Stimulated activated effector memory CD8-positive, alpha-beta T cell treated with anti-CD3 and anti-CD28 coated beads, Interleukin-12 subunit alpha, Interleukin-12 subunit beta, amount 100 ng/mL, for 72 hours (primary cell): ENCODE measurements at regions not wholly inside any gene's neighbourhood (a gene's known extent, or its start where the extent isn't known, plus 50 kb on each side); places are given as distances from the start of the nearest gene placed in this dataset.

ENCODE experiments used
- ATAC-seq: fragments of 150-1000 bp; cut with Tn5 transposase; 2 replicates; pipeline ENCODE4 v1.10.0; 2021
- DNase-seq, 2 donors: peaks; one replicate each; pipeline ENCODE4 v3.0.0; 2021 to 2022; ENCODE audit warnings: low spot score in 2 of 2
- H3K27ac Mint-ChIP-seq: one replicate; pipeline ENCODE4 v1.8.0; 2022; ENCODE audit warnings: mild to moderate bottlenecking, mixed read lengths
- H3K36me3 Mint-ChIP-seq: one replicate; pipeline ENCODE4 v1.8.0; 2022; ENCODE audit warnings: mild to moderate bottlenecking, mixed read lengths
- H3K4me1 Mint-ChIP-seq: one replicate; pipeline ENCODE4 v1.8.0; 2022; ENCODE audit warnings: mixed read lengths
- H3K4me3 Mint-ChIP-seq: one replicate; pipeline ENCODE4 v1.8.0; 2022; ENCODE audit warnings: mild to moderate bottlenecking, mixed read lengths
- H3K9me3 Mint-ChIP-seq: one replicate; pipeline ENCODE4 v1.8.0; 2022; ENCODE audit warnings: mixed read lengths

GRCh38 chr9:96052686-96053085 lies 177.2 kb downstream of the ERCC6L2 start:
- H3K4me3 Mint-ChIP-seq, result no peak overlapping the region
- DNase-seq, result no peak
- no peaks in the 10 kb centered on the region for H3K9me3 Mint-ChIP-seq
- ATAC-seq, result no peak
- peaks cover 17% of the 10 kb centered on the region for H3K4me1 Mint-ChIP-seq
- no peaks in the 10 kb centered on the region for H3K36me3 Mint-ChIP-seq
- no peak overlapping the region for H3K27ac Mint-ChIP-seq

- Mint-ChIP-seq H3K36me3 (no peaks in the 10 kb centered on the region), H3K4me3 (no peak overlapping the region), H3K27ac (peak overlapping the region; percentile 49), H3K9me3 (no peaks in the 10 kb centered on the region), H3K4me1 (peaks cover 5% of the 10 kb centered on the region)
- no peak for ATAC-seq
- DNase-seq, result no peak
Measured at GRCh38 chr9:96051423-96051822, 175.9 kb downstream of the ERCC6L2 start.

GRCh38 chr9:96050861-96051155 lies 175.3 kb downstream of the ERCC6L2 start:
- ATAC-seq, result no peak
- Mint-ChIP-seq H3K36me3 (no peaks in the 10 kb centered on the region), H3K4me3 (no peak overlapping the region), H3K9me3 (no peaks in the 10 kb centered on the region), H3K27ac (peak overlapping the region; percentile 49), H3K4me1 (no peaks in the 10 kb centered on the region)
- DNase-seq, result no peak

GRCh38 chr9:96050048-96050860 lies 174.8 kb downstream of the ERCC6L2 start:
- DNase-seq (no peak), ATAC-seq (no peak)
- Mint-ChIP-seq H3K4me1 (no peaks in the 10 kb centered on the region), H3K36me3 (no peaks in the 10 kb centered on the region), H3K9me3 (no peaks in the 10 kb centered on the region), H3K27ac (peak overlapping the region; percentile 49), H3K4me3 (no peak overlapping the region)

GRCh38 chr9:96048956-96049831 lies 173.7 kb downstream of the ERCC6L2 start:
- peak overlapping the region; percentile 49 for H3K27ac Mint-ChIP-seq
- ATAC-seq (no peak), DNase-seq (no peak)
- H3K9me3 Mint-ChIP-seq, result no peaks in the 10 kb centered on the region
- H3K4me3 Mint-ChIP-seq, result no peak overlapping the region
- H3K4me1 Mint-ChIP-seq, result no peaks in the 10 kb centered on the region
- H3K36me3 Mint-ChIP-seq, result no peaks in the 10 kb centered on the region

GRCh38 chr9:96048104-96048955 lies 172.8 kb downstream of the ERCC6L2 start:
- Mint-ChIP-seq H3K27ac (peak overlapping the region; percentile 60), H3K36me3 (no peaks in the 10 kb centered on the region), H3K4me1 (no peaks in the 10 kb centered on the region), H3K9me3 (no peaks in the 10 kb centered on the region), H3K4me3 (peak overlapping the region; percentile 27)
- DNase-seq (no peak), ATAC-seq (peak; percentile 57)

- H3K27ac Mint-ChIP-seq, result peak overlapping the region; percentile 60
- no peak for DNase-seq
- peak overlapping the region; percentile 27 for H3K4me3 Mint-ChIP-seq
- ATAC-seq, result peak; percentile 8
- no peaks in the 10 kb centered on the region for H3K4me1 Mint-ChIP-seq
- no peaks in the 10 kb centered on the region for H3K36me3 Mint-ChIP-seq
- H3K9me3 Mint-ChIP-seq, result no peaks in the 10 kb centered on the region
Measured at GRCh38 chr9:96047741-96048103, 172.2 kb downstream of the ERCC6L2 start.

- Mint-ChIP-seq H3K36me3 (no peaks in the 10 kb centered on the region), H3K4me1 (no peaks in the 10 kb centered on the region), H3K9me3 (no peaks in the 10 kb centered on the region), H3K4me3 (no peak overlapping the region), H3K27ac (no peak overlapping the region)
- no peak for ATAC-seq
- no peak for DNase-seq
Measured at GRCh38 chr9:96047116-96047639, 171.7 kb downstream of the ERCC6L2 start.

GRCh38 chr9:96045811-96046210 lies 170.3 kb downstream of the ERCC6L2 start:
- ATAC-seq (no peak), DNase-seq (no peak)
- no peak overlapping the region for H3K4me3 Mint-ChIP-seq
- no peaks in the 10 kb centered on the region for H3K4me1 Mint-ChIP-seq
- no peaks in the 10 kb centered on the region for H3K9me3 Mint-ChIP-seq
- no peaks in the 10 kb centered on the region for H3K36me3 Mint-ChIP-seq
- no peak overlapping the region for H3K27ac Mint-ChIP-seq

GRCh38 chr9:96044401-96044800 lies 168.9 kb downstream of the ERCC6L2 start:
- H3K9me3 Mint-ChIP-seq, result no peaks in the 10 kb centered on the region
- no peak overlapping the region for H3K27ac Mint-ChIP-seq
- no peaks in the 10 kb centered on the region for H3K36me3 Mint-ChIP-seq
- DNase-seq, result no peak
- no peak overlapping the region for H3K4me3 Mint-ChIP-seq
- ATAC-seq, result no peak
- peaks cover under 1% of the 10 kb centered on the region for H3K4me1 Mint-ChIP-seq

- H3K36me3 Mint-ChIP-seq, result no peaks in the 10 kb centered on the region
- DNase-seq (no peak), ATAC-seq (no peak)
- peaks cover 9% of the 10 kb centered on the region for H3K9me3 Mint-ChIP-seq
- H3K27ac Mint-ChIP-seq, result no peak overlapping the region
- peaks cover 13% of the 10 kb centered on the region for H3K4me1 Mint-ChIP-seq
- H3K4me3 Mint-ChIP-seq, result no peak overlapping the region
Measured at GRCh38 chr9:96040591-96041461, 165.3 kb downstream of the ERCC6L2 start.

GRCh38 chr9:96038914-96039313 lies 163.4 kb downstream of the ERCC6L2 start:
- Mint-ChIP-seq H3K27ac (no peak overlapping the region), H3K36me3 (no peaks in the 10 kb centered on the region), H3K4me3 (no peak overlapping the region), H3K4me1 (peaks cover 13% of the 10 kb centered on the region), H3K9me3 (peaks cover 9% of the 10 kb centered on the region)
- ATAC-seq (no peak), DNase-seq (no peak)

- no peak for ATAC-seq
- DNase-seq, result no peak
- Mint-ChIP-seq H3K36me3 (no peaks in the 10 kb centered on the region), H3K4me1 (peaks cover 13% of the 10 kb centered on the region), H3K4me3 (no peak overlapping the region), H3K27ac (no peak overlapping the region), H3K9me3 (peaks cover 9% of the 10 kb centered on the region)
Measured at GRCh38 chr9:96038271-96038670, 162.8 kb downstream of the ERCC6L2 start.

- no peak for ATAC-seq
- no peak for DNase-seq
- Mint-ChIP-seq H3K4me3 (no peak overlapping the region), H3K36me3 (no peaks in the 10 kb centered on the region), H3K4me1 (peaks cover 19% of the 10 kb centered on the region), H3K27ac (no peak overlapping the region), H3K9me3 (peaks cover 9% of the 10 kb centered on the region)
Measured at GRCh38 chr9:96034553-96035122, 159.1 kb downstream of the ERCC6L2 start.
